AG04450 (cell line): ENCODE measurements at regions not wholly inside any gene's neighbourhood (a gene's known extent, or its start where the extent isn't known, plus 50 kb on each side); places are given as distances from the start of the nearest gene placed in this dataset.

Source experiments
- CTCF ChIA-PET: fragments of 300-600, 350-600 bp; formaldehyde crosslinking; extraction: SDS; loops from one replicate; lab custom pipeline; 2022; ENCODE audit warnings: antibody characterized with exemption, inconsistent platforms; lab: Charles Lee
- POLR2A ChIA-PET: fragments of 350-600 bp; formaldehyde crosslinking; extraction: SDS; loops from one replicate; lab custom pipeline; 2021; ENCODE audit warnings: antibody characterized with exemption, inconsistent platforms; lab: Yijun Ruan, JAX
- DNase-seq: peaks from one replicate; pipeline ENCODE4 v3.0.0-alpha.2; 2011; ENCODE audit warnings: low read depth, low spot score
- H3K27ac ChIP-seq: one replicate; pipeline ENCODE4 v1.5.1; 2012; ENCODE audit warnings: low read depth, low read length, control low read depth
- H3K27me3 ChIP-seq: one replicate; pipeline ENCODE4 v1.6.0; 2012; ENCODE audit warnings: low read length; ENCODE audit not compliant: control insufficient read depth, insufficient read depth
- H3K4me3 ChIP-seq: 2 replicates; pipeline ENCODE4 v1.5.1; 2011; ENCODE audit warnings: mild to moderate bottlenecking, low read depth, low read length, control low read depth
- H3K9me3 ChIP-seq: 2 replicates; pipeline ENCODE4 v1.5.1; 2012; ENCODE audit warnings: low read length; ENCODE audit not compliant: control insufficient read depth, insufficient read depth
- TF ChIP-seq, protein P1 (sequence below): IDR thresholded peaks from 2 replicates; pipeline ENCODE4 v1.5.1; 2011; ENCODE audit warnings: low read depth, low read length, control low read depth, inconsistent platforms

DNA sequence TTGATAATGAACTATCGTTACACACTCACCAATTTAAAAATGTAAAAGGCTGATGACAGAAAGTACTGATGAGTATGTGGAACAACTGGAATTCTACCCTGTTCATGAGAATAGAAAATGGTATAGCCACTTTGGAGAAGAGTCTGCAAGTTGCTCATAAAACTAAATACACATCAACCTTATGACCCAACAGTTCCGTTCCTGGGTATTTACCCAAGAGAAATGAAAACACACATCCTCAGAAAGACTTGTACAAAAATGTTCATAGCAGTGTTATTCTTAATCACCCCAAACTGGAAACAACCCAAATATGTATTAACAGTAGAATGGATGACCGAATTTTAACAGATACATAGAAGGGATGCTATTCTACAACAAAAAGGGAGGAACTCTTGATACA is 145.7 kb upstream of the LRFN2 start:
- CTCF ChIA-PET, result no interaction called here

DNA sequence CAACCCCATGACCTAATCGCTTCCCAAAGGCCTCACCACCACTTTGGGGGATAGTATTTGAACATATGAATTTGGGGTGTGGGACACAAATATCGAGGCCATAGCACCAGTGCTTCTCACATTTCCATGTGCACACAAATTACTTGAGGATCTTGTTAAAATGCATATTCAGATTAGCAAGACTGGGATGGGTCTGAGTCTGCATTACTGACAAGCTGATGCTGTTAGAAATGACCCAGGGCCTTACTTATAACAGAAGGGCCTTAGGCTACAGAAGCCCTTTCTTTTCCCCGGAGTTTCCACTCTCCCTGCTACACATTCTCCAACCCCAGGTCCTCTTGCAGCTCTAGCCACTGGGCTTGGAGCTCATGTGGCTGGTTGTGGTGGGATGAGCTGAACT is 141.5 kb upstream of the LRFN2 start:
- peaks cover 10% of the 10 kb centered on the region for H3K27me3 ChIP-seq
- TF ChIP-seq, protein P1, sequence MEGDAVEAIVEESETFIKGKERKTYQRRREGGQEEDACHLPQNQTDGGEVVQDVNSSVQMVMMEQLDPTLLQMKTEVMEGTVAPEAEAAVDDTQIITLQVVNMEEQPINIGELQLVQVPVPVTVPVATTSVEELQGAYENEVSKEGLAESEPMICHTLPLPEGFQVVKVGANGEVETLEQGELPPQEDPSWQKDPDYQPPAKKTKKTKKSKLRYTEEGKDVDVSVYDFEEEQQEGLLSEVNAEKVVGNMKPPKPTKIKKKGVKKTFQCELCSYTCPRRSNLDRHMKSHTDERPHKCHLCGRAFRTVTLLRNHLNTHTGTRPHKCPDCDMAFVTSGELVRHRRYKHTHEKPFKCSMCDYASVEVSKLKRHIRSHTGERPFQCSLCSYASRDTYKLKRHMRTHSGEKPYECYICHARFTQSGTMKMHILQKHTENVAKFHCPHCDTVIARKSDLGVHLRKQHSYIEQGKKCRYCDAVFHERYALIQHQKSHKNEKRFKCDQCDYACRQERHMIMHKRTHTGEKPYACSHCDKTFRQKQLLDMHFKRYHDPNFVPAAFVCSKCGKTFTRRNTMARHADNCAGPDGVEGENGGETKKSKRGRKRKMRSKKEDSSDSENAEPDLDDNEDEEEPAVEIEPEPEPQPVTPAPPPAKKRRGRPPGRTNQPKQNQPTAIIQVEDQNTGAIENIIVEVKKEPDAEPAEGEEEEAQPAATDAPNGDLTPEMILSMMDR, result no peak
- H3K27ac ChIP-seq, result no peak overlapping the region
- POLR2A ChIA-PET, result no interaction called here
- no peak overlapping the region for H3K4me3 ChIP-seq
- no peaks in the 10 kb centered on the region for H3K9me3 ChIP-seq
- CTCF ChIA-PET, result no interaction called here
- DNase-seq, result no peak

More for the DNA sequence above, 145.7 kb upstream of the LRFN2 start:
- Histone ChIP-seq H3K27ac (no peak overlapping the region), H3K4me3 (no peak overlapping the region), H3K9me3 (no peaks in the 10 kb centered on the region), H3K27me3 (peaks cover 18% of the 10 kb centered on the region)
- POLR2A ChIA-PET, result no interaction called here
- TF ChIP-seq, protein P1, result no peak
- DNase-seq, result no peak

DNA sequence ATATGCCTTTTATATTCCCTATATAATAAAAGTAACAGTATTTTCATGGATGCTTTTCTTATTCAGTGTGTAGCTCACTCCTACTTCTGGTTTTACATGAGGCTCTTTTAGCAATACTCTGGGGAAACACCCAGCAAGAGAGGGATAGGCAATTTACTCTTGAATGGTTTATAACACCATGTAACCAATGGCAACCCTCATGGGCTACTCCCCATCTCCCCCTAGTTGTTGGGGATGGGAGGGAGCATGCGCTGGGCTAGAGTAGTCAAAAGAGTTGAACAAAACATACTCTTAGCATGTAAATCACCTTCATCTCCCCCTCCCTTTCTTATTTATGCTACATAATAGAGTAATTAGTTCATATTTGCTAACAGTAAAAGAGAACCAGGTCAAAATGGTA is 140.1 kb upstream of the LRFN2 start:
- CTCF ChIA-PET, result no interaction called here
- DNase-seq, result no peak
- Histone ChIP-seq H3K4me3 (no peak overlapping the region), H3K9me3 (no peaks in the 10 kb centered on the region), H3K27me3 (peaks cover 8% of the 10 kb centered on the region), H3K27ac (no peak overlapping the region)
- TF ChIP-seq, protein P1, result no peak
- POLR2A ChIA-PET, result no interaction called here

DNA sequence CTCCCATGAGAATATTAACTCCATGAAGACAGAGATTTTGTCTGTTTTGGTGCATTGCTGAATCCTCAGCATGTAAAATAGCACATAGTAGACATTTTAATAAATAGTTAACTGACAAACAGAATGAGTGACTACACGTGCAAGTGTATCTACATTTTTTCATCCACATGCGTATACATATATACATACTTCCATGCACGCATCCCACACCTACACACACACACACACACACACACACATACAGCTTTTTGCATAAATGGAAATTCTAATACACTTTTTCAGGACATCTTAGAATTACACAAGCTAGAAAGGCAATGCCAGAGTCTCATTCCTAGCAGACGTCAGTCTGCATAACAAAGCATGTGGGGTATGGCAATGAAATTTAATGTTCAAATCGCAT is 139.7 kb upstream of the LRFN2 start:
- ChIA-PET POLR2A (no interaction called here), CTCF (no interaction called here)
- Histone ChIP-seq H3K9me3 (no peaks in the 10 kb centered on the region), H3K27me3 (peaks cover 7% of the 10 kb centered on the region), H3K27ac (no peak overlapping the region), H3K4me3 (no peak overlapping the region)
- TF ChIP-seq, protein P1, result no peak
- DNase-seq, result no peak

DNA sequence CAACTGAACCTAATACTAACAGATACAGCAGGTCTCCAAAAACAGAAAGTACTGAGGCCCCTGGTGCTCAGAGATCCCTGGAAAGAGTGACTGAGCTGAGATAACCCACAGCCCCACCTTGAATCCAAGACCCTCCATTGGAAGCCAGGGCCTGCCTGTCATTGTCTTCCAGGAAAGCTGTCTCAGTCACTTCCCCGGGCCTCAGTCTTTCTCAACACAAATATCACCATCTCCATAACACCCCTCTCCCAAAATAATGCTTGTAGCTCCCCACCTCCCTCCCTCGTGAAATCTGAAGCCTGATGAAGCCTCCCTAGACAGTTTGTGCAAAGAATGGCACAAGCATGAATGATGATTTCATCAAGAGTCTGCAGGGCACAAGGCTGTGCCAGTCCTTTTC is 138.2 kb upstream of the LRFN2 start:
- Histone ChIP-seq H3K27me3 (peaks cover 3% of the 10 kb centered on the region), H3K4me3 (no peak overlapping the region), H3K27ac (no peak overlapping the region), H3K9me3 (no peaks in the 10 kb centered on the region)
- POLR2A ChIA-PET, result no interaction called here
- CTCF ChIA-PET, result interaction anchor here (1.3 kb wide), 1 partner anchor 12 kb away, joined by 3 read pairs; no protein-coding TSS in a partner anchor
- DNase-seq, result no peak
- TF ChIP-seq, protein P1, result no peak
